K562 (cell line): ENCODE measurements at regions not wholly inside any gene's neighbourhood (a gene's known extent, or its start where the extent isn't known, plus 50 kb on each side); places are given as distances from the start of the nearest gene placed in this dataset.

Experiments used
- EZH2 ChIP-seq: IDR thresholded peaks from 2 replicates; pipeline ENCODE4 v1.6.1; 2012; ENCODE audit warnings: low read depth, mild to moderate bottlenecking, inconsistent platforms, low read length, borderline replicate concordance
- FOS ChIP-seq: IDR thresholded peaks from 3 replicates; pipeline ENCODE4 v1.6.1; 2011; ENCODE audit not compliant: insufficient read length; ENCODE audit errors: extremely low read depth
- FOXA3 ChIP-seq, 2 experiments: fragments of 450-650 bp in 1 of 2; sonication (generic) in 1 of 2; formaldehyde crosslinking; IDR thresholded peaks in 1 of 2; conservative IDR thresholded peaks in 1 of 2; 2 replicates each; pipeline versions ENCODE4 v1.4.0 to v1.8.0; 2020 to 2022; ENCODE audit warnings: mild to moderate bottlenecking in 2 of 2, missing genetic modification reagents in 1 of 2
- HNRNPLL ChIP-seq: fragments of 200-400 bp; formaldehyde crosslinking; IDR thresholded peaks from 2 replicates; pipeline ENCODE4 v1.6.1; 2017; ENCODE audit warnings: low read length, low read depth, mild to moderate bottlenecking; ENCODE audit not compliant: poor library complexity, severe bottlenecking
- JUN ChIP-seq, 2 experiments: sonication (generic) in 1 of 2; formaldehyde crosslinking in 1 of 2; IDR thresholded peaks; 2 replicates each; pipeline versions ENCODE4 v1.6.1 to v1.8.0; 2012 to 2022; ENCODE audit warnings: borderline replicate concordance in 2 of 2, mild to moderate bottlenecking in 2 of 2, improper control_type of control experiment in 1 of 2, low read depth in 1 of 2, low read length in 1 of 2, missing genetic modification reagents in 1 of 2
- POLR2AphosphoS5 ChIP-seq: IDR thresholded peaks from 2 replicates; pipeline ENCODE4 v1.6.1; 2011; ENCODE audit warnings: mild to moderate bottlenecking, low read depth, low read length, moderate library complexity; ENCODE audit not compliant: control insufficient read depth, insufficient read depth
- SREBF2 ChIP-seq: sonication (generic); formaldehyde crosslinking; IDR thresholded peaks from 2 replicates; pipeline ENCODE4 v1.4.0; 2020; ENCODE audit warnings: mild to moderate bottlenecking, missing genetic modification reagents
- TAF1 ChIP-seq: IDR thresholded peaks from 2 replicates; pipeline ENCODE4 v1.6.1; 2011; ENCODE audit warnings: mild to moderate bottlenecking, low read length, moderate library complexity; ENCODE audit not compliant: insufficient read depth, control insufficient read depth, severe bottlenecking; ENCODE audit errors: extremely low read depth
- TAF9B ChIP-seq: fragments of 450-650 bp; IDR thresholded peaks from 2 replicates; pipeline ENCODE4 v1.6.1; 2018; ENCODE audit warnings: mild to moderate bottlenecking; ENCODE audit not compliant: partially characterized antibody
- ZNF124 ChIP-seq: sonication (generic); formaldehyde crosslinking; IDR thresholded peaks from 2 replicates; pipeline ENCODE4 v1.8.1; 2022; ENCODE audit warnings: missing genetic modification reagents
- TF ChIP-seq, protein P1 (sequence below), 2 experiments: fragments of 450-650 bp in 1 of 2; sonication (generic) in 1 of 2; formaldehyde crosslinking in 1 of 2; IDR thresholded peaks; 2 replicates each; pipeline versions ENCODE4 v1.7.1 to v1.9.0; 2016 to 2022; ENCODE audit warnings: inconsistent platforms in 1 of 2, mild to moderate bottlenecking in 1 of 2, missing genetic modification reagents in 1 of 2
- TF ChIP-seq, protein P2 (sequence below), 3 experiments: IDR thresholded peaks in 2 of 3; conservative IDR thresholded peaks in 1 of 3; 2 replicates each; pipeline ENCODE4 v1.5.1; 2011 to 2012; ENCODE audit warnings: low read length in 3 of 3, mild to moderate bottlenecking in 3 of 3, control low read depth in 2 of 3, improper control_type of control experiment in 1 of 3, inconsistent platforms in 1 of 3, low read depth in 1 of 3, mixed read lengths in 1 of 3, moderate library complexity in 1 of 3; ENCODE audit not compliant: insufficient read depth in 2 of 3
- TF ChIP-seq, protein P3 (sequence below): fragments of 450-650 bp; IDR thresholded peaks from 2 replicates; pipeline ENCODE4 v1.6.1; 2016; ENCODE audit warnings: borderline replicate concordance
- TF ChIP-seq, protein P4 (sequence below): fragments of 450-650 bp; IDR thresholded peaks from 2 replicates; pipeline ENCODE4 v1.6.1; 2018; ENCODE audit not compliant: partially characterized antibody

DNA sequence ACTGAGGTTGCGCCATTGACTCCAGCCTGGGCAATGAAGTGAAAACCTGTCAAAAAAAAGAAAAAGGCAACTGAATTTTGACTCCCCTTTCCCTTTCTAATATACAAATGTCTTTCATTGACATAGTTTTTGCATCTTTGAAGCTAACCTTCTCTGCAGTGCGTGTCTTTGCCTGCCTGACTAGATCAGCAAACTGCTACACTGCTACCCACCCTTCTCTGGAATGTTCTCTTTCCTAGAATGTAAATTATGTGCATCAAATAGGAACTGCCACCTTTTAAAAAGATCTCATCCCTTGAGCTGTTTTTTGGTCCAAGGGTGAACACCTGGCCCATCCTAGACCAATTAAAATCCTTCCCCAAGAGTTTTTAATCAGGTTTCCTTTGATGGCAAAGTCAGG lies 127.6 kb downstream of the SLC28A3 start:
- TF ChIP-seq TAF1 = no peak
- TF ChIP-seq, protein P1, sequence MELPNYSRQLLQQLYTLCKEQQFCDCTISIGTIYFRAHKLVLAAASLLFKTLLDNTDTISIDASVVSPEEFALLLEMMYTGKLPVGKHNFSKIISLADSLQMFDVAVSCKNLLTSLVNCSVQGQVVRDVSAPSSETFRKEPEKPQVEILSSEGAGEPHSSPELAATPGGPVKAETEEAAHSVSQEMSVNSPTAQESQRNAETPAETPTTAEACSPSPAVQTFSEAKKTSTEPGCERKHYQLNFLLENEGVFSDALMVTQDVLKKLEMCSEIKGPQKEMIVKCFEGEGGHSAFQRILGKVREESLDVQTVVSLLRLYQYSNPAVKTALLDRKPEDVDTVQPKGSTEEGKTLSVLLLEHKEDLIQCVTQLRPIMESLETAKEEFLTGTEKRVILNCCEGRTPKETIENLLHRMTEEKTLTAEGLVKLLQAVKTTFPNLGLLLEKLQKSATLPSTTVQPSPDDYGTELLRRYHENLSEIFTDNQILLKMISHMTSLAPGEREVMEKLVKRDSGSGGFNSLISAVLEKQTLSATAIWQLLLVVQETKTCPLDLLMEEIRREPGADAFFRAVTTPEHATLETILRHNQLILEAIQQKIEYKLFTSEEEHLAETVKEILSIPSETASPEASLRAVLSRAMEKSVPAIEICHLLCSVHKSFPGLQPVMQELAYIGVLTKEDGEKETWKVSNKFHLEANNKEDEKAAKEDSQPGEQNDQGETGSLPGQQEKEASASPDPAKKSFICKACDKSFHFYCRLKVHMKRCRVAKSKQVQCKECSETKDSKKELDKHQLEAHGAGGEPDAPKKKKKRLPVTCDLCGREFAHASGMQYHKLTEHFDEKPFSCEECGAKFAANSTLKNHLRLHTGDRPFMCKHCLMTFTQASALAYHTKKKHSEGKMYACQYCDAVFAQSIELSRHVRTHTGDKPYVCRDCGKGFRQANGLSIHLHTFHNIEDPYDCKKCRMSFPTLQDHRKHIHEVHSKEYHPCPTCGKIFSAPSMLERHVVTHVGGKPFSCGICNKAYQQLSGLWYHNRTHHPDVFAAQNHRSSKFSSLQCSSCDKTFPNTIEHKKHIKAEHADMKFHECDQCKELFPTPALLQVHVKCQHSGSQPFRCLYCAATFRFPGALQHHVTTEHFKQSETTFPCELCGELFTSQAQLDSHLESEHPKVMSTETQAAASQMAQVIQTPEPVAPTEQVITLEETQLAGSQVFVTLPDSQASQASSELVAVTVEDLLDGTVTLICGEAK (IDR thresholded peaks at IDR 0.05) = no peak
- TF ChIP-seq, protein P1 (CRISPR knock-in tag; IDR thresholded peaks at IDR 0.05) = no peak
- TF ChIP-seq ZNF124 (CRISPR knock-in tag) = no peak
- TF ChIP-seq, protein P2, sequence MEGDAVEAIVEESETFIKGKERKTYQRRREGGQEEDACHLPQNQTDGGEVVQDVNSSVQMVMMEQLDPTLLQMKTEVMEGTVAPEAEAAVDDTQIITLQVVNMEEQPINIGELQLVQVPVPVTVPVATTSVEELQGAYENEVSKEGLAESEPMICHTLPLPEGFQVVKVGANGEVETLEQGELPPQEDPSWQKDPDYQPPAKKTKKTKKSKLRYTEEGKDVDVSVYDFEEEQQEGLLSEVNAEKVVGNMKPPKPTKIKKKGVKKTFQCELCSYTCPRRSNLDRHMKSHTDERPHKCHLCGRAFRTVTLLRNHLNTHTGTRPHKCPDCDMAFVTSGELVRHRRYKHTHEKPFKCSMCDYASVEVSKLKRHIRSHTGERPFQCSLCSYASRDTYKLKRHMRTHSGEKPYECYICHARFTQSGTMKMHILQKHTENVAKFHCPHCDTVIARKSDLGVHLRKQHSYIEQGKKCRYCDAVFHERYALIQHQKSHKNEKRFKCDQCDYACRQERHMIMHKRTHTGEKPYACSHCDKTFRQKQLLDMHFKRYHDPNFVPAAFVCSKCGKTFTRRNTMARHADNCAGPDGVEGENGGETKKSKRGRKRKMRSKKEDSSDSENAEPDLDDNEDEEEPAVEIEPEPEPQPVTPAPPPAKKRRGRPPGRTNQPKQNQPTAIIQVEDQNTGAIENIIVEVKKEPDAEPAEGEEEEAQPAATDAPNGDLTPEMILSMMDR (IDR thresholded peaks at IDR 0.05 in 2 of 3, conservative IDR thresholded peaks at IDR 0.05 in 1 of 3; ENCODE audit: insufficient read depth in 2 of 3, low read depth in 1 of 3, low read length in 3 of 3) = no peak
- TF ChIP-seq FOS = no peak
- TF ChIP-seq HNRNPLL = no peak
- TF ChIP-seq FOXA3 (CRISPR knock-in tag; conservative IDR thresholded peaks at IDR 0.05 in 1 of 2, IDR thresholded peaks at IDR 0.05 in 1 of 2) = no peak
- TF ChIP-seq, protein P3, sequence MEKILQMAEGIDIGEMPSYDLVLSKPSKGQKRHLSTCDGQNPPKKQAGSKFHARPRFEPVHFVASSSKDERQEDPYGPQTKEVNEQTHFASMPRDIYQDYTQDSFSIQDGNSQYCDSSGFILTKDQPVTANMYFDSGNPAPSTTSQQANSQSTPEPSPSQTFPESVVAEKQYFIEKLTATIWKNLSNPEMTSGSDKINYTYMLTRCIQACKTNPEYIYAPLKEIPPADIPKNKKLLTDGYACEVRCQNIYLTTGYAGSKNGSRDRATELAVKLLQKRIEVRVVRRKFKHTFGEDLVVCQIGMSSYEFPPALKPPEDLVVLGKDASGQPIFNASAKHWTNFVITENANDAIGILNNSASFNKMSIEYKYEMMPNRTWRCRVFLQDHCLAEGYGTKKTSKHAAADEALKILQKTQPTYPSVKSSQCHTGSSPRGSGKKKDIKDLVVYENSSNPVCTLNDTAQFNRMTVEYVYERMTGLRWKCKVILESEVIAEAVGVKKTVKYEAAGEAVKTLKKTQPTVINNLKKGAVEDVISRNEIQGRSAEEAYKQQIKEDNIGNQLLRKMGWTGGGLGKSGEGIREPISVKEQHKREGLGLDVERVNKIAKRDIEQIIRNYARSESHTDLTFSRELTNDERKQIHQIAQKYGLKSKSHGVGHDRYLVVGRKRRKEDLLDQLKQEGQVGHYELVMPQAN = no peak
- no peak for TF ChIP-seq EZH2
- no peak for TF ChIP-seq SREBF2 (CRISPR knock-in tag)
- no peak for TF ChIP-seq POLR2AphosphoS5
- no peak for TF ChIP-seq TAF9B
- TF ChIP-seq, protein P4, sequence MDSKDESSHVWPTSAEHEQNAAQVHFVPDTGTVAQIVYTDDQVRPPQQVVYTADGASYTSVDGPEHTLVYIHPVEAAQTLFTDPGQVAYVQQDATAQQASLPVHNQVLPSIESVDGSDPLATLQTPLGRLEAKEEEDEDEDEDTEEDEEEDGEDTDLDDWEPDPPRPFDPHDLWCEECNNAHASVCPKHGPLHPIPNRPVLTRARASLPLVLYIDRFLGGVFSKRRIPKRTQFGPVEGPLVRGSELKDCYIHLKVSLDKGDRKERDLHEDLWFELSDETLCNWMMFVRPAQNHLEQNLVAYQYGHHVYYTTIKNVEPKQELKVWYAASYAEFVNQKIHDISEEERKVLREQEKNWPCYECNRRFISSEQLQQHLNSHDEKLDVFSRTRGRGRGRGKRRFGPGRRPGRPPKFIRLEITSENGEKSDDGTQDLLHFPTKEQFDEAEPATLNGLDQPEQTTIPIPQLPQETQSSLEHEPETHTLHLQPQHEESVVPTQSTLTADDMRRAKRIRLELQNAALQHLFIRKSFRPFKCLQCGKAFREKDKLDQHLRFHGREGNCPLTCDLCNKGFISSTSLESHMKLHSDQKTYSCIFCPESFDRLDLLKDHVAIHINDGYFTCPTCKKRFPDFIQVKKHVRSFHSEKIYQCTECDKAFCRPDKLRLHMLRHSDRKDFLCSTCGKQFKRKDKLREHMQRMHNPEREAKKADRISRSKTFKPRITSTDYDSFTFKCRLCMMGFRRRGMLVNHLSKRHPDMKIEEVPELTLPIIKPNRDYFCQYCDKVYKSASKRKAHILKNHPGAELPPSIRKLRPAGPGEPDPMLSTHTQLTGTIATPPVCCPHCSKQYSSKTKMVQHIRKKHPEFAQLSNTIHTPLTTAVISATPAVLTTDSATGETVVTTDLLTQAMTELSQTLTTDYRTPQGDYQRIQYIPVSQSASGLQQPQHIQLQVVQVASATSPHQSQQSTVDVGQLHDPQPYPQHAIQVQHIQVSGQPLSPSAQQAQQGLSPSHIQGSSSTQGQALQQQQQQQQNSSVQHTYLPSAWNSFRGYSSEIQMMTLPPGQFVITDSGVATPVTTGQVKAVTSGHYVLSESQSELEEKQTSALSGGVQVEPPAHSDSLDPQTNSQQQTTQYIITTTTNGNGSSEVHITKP = no peak
- no peak for TF ChIP-seq JUN (IDR thresholded peaks at IDR 0.05; ENCODE audit: borderline replicate concordance, low read depth, low read length)
- TF ChIP-seq JUN (CRISPR knock-in tag; IDR thresholded peaks at IDR 0.05; ENCODE audit: borderline replicate concordance) = no peak
